ENCODE measurements at regions not wholly inside any gene's neighbourhood (a gene's known extent, or its start where the extent isn't known, plus 50 kb on each side); places are given as distances from the start of the nearest gene placed in this dataset.

GRCh38 chr2:12300019-12300602 is 416.6 kb upstream of the TRIB2 start:
- DNase-seq, result no peak

GRCh38 chr2:12300927-12301326 is 415.8 kb upstream of the TRIB2 start:
- no peak for DNase-seq

DNA sequence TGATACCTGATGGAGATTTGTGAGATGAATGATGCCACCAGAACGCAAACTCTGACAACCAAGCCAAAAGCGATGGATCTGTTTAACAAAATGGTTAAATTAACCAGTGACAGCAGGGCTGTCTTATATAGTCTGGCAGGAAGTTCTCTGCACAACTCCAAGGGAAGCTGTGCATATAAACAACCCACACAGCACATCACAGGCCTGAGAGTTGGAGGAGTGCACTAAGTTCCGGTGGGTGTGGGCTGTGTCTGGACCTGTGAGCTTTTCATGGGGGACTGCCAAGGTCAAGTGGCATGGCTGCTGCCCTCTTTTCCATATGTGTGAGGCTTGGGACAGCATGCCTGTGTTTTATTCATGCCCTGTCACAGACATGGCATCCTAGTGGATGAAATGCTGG is 414.6 kb upstream of the TRIB2 start:
- no peak for DNase-seq

DNA sequence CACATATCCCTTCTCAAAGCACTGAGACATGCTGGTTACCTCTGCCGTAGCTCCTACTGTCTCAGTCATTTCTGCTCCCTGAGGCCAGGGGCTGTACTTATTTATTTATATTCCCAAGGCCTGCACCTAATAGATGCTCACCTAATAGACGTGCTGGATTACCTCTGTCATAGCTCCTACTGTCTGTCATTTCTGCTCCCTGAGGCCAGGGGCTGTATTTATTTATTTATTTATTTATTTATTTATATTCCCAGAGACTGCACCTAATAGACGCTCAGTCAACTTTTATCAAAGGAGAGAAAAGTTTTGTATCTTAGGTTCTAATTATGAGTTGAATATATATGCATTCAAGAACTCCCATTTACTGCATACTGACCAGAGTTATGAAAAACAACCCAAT is 414.0 kb upstream of the TRIB2 start:
- no peak for DNase-seq

- no peak for DNase-seq
These were observed 413.3 kb upstream of the TRIB2 start for GRCh38 chr2:12303181-12304030.

GRCh38 chr2:12304564-12305171 is 412.1 kb upstream of the TRIB2 start:
- DNase-seq, result no peak

DNA sequence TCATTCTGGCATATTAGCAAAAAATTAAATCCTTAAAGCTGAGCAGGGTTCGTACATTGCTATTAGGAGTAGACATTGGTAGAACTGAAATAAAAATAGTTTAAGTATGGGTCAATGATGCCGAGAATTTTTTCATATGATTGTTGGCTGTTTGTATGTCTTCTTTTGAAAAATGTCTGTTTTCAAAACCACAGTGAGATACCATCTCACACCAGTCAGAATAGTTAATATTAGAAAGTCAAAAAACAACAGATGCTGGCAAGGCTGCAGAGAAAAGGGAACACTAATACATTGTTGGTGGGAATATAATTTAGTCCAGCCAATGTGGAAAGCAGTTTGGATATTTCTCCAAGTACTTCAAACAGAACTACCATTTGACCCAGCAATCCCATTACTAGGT is 410.8 kb upstream of the TRIB2 start:
- DNase-seq, result no peak

DNA sequence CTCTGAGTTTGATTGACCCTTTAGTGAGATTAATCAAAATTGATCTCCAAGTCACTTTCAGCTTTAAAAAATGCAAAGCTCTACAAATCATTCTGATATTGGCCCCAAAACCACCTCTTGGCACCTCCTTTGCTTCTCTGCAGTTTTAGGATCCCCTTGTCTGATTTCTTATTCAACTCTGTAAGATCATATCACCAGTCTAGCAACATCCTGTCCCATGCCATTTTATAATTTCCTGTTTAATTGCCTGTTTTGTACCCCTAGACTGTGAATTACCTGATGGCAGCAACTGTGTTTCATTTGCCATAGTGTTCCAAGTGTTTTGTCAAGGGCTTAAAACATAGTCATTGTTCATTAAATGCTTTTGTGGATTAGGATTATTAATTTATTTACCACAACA is 406.3 kb upstream of the TRIB2 start:
- DNase-seq, result no peak

DNA sequence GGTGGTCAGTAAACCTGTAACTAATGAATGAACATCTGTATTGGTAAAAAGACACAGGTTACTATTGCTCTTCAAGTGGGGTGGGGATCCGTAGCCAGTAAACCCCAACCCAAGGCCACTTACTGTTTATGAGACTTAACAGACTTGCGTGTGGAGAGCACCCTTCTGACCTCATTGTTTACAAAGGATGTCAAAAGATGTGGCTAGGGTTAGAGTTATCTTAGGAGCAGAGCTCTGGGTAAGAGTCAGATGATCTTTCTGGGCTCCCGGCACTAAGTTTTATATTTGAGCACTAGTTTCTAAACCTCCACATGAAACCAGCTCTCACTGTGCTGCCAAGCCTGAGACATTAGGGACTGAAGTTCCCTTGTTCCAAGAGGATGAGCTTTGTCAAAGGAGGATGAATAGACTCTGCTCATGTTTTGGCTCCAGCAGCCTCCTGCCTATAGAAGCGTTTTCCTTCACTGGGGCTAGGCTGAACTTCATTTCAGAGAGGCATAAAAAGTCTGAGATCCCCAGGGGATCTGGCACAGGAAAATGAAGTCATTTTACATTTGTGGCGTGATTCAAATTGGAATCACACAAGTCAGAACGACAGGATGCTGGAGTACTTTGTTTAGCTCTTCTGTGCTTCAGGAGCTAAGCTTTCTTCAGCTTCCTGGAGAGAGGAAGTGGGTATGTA is 403.1 kb upstream of the TRIB2 start:
- DNase-seq, result no peak

DNA sequence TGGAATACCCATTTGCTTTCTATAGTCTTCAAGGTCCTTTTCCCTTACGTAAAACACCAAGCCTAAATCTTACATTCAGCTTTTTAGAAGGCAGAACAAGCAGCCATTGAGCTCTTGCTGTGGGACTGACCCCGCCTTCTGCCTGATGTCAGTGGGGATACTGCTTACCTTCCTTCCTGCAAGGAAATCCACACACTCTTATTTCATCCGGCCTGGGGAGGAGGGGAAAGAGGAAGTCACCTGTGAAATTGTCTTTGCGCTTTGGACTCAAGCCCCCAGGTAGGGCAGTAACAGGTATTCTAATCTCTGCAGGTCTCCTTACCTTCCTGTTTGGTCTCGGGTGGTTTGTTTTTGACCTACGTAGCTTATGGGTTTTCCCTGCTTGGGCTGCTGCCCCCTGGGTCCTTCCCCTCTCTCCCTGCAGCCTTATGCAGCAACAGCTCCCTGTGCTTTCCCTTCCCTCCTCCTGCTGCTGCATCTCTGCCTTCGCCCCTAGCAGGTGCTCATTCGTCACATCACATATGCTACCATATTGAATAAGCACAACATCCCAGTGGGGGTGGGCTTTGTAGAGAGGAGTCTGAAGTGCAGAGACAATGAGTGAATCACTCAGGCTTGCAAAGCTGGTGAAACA is 402.5 kb upstream of the TRIB2 start:
- no peak for DNase-seq

DNA sequence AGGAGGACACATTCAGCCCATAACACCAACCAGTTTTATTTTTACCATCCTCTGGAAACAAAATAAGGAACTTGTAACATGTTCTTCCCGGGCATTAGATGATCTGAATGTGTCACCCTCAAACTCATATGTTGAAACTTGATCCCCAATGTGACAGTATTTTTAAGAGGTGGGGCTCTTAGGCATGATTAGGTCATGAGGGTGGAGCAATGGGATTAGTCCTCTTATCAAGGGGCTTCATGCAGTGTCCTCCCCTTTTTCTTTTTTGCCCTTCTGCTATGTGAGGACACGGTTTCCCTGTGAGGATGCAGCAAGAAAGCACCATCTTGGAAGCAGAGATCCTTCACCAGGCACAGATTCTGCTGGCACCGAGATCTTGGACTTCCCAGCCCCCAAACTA is 401.5 kb upstream of the TRIB2 start:
- no peak for DNase-seq

- no peak for DNase-seq
These were observed 400.3 kb upstream of the TRIB2 start for GRCh38 chr2:12316476-12316875.

DNA sequence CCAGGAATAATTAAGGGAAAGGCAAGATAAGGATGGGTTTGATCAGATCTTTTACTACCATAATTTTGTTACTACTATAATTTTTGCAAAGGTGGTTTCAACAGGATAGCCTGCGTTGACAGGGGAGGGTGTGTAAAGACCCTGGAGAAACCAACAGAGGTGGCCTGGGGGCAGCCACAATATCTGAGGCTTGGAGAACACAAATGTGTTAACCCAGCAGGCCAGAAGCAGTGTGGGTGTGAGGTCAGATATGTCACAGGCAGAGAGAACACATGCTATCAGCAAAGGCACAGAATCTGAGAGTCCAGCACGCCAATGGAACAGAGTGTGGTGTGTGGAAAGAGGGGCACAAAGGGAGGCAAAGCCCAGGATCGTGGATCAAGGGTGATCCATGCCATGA is 399.4 kb upstream of the TRIB2 start:
- DNase-seq, result no peak

DNA sequence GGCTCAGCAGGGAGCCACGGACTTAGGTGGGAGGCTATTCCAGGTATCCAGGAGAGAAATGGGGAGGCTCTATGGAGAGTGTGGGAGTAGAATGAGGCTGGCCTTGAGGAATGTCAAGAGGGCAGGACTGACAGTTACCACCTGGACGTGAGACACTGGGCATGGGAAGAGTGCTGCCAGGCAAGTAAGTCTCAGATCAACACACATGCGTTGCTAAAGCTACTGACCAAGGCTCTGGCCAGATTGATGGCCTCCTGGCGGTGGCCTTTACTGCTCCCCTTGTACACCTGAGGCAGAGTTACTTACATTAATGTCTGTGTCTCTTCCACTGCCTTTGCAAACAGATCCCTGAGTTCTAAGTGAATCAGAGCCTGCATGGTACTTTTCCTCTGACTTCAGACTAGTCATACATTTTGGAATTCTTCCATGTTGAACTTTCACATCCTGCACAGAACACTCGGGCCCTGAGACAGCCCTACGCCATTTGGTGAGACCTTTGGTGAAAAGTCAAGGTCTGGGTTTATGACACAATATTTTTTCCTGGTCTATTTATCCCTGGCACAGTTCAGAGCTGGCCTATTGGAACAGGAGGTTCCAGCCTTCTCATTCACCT is 398.8 kb upstream of the TRIB2 start:
- DNase-seq, result no peak

DNA sequence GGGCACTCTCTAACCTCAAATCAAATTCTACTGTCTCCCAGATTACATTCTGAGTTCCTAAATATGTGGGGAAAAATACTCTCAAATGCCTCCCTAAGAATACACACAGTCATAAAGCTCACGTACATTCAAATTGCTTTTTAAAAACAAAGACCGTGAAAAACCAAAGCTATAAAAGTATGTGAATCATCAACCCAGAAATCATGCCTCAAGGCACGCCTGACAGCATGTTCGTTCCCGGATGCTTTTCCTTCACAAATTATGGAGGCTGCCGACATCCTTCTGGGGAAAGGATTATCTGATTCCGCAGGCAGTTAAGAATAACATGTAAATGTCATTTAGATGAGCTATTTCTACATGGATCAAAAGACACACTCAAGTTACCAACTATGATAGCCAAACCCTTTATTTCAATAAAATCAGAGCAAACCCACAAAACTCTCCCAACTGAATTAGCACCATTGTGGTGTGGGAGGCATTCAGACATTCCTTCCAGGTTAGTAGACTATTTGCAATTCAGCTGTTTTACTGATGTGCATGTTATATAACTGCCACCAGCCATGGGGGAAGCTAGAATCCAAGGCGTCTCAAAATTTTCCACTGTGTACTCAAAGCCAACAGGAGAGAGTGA is 398.2 kb upstream of the TRIB2 start:
- no peak for DNase-seq

DNA sequence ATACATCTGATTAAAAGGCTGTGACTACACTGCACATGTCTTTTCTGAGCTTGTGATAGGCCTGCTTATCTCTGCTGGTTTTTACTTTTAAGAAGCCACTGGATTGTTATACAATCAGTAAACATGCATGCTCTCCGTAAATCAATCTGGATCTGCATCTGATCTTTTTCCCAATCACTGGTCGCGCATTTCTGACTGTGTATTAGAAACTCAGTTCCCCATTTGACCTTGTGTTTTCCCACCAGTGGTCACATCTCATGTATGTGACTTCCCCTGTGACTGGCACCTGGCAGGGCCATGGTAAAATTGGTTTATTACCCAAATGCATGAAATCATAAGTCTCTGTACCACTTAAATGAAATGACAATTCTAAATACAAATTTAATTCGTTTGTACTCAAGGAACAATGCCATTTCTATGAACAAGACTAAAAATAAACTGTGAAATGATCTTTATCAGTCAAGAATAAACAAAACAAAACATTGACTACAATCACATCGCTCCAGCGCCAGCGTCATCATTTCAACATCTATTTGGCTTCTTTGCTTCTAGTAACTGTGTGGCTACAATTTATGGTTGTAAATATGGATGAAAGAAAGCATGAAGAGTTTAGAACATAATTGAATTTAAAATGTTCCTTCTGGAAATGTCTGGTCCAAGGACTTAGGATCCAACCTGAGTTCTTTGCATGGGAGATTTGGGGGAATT is 396.6 kb upstream of the TRIB2 start:
- DNase-seq, result no peak

DNA sequence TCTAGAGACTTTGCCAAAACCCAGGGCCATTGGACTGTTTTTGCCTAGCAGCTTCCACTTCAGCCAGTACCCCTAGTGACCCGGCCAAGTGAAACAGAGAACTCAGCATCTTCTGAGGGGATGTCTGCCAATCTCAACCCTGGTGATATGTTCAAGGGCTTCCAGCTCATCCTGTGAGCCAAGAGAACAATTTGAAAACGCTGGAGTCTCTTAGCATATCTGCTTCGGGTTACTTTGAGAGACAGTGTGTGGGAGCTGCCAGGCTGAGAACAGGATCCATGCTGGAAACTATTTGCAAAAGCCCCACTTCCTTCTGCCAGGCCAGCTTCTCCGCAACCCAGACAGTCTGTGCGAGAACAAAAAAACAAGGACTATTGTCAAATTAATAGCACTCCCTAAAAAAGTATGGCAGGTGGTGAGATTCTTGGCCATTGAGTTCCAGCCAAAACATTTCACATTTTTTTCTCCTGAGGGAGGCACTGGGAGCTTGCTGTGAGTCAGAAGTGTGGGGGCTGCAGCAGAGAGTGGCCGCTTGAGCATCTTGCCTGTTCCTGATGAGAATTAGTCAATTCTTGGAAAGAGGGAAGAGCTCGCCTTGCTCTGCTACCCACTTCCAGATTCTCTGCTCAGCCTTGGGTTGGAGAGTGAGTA is 395.6 kb upstream of the TRIB2 start:
- DNase-seq, result no peak

GRCh38 chr2:12321886-12322285 is 394.9 kb upstream of the TRIB2 start:
- DNase-seq, result no peak

DNA sequence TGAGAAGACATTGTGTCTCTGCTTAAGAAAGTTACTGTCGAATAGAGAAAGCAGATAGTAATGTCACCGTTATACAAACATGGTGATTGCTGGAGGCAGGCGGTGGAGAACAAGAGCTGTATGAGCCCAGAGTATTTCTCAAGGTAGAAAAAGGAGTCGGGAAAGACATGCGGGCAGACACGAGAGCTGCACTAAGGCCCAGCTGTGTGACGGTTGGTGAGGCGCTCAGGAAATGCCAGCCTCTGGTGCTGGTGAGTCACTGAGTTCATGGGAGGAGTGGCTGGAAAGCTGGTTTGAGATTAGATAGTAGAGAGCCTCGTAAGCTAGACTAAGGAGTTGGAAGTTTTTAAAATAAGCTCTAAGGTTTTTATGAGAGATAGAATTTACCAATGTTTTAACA is 390.9 kb upstream of the TRIB2 start:
- no peak for DNase-seq

GRCh38 chr2:12326449-12327190 is 390.1 kb upstream of the TRIB2 start:
- DNase-seq, result peak; percentile 6 to 57

Measured in NCI-H526 (cell line).